ENCODE measurements at regions not wholly inside any gene's neighbourhood (a gene's known extent, or its start where the extent isn't known, plus 50 kb on each side); places are given as distances from the start of the nearest gene placed in this dataset.

DNA sequence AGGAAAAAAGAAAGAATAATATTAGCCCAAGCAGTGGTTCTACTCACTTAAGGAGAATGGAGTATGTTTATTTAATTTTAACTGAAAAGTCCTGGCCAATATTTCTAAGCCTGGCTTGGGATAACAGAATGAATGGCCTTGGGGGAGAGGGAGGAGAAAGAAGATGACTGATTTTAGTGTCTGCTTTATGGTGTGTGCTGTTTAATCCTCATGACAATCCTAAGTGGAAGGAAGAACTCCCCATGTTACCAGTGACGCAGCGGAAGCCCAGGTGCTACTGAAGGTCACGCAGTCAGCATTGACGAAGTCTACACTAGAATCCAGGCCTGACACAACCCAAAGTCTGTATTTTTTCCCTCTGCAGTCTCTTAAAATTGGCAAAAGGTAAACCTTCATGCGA is 50.5 kb downstream of the PALM2AKAP2 start:
- peaks cover 0 to 12% (median 3%) of the 10 kb centered on the region in 11 donors for H3K9me3 Mint-ChIP-seq

DNA sequence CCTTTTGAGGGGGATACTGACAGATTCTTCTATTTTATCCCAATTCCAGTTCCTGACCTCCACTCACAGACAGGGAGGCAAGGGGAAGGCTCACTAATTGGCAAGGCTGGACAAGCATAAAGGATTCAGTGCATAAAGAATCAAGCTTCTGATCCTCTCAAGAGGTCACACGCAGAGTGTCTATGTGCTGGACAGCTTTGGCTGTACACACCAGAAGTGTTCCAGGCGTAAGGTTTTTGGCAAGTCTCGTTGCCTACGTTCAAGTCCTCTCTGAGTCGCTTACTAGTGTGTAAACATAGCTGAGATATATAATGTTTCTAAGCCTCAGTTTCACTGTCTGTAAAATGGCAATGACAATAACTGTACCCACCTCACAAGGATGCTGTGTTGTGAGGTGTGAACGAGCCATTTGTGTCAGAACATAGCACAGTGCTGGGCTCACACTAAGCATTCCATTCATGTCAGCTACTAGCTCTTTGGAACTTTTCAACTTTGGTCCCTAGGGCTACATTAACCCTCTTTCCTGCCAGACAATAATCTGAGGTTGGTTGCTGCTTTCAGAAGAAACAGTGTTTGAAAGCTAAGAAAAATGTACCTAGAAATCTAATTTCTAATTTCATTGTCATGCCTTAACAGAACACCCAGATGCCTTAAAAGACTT is 52.1 kb downstream of the PALM2AKAP2 start:
- Mint-ChIP-seq H3K27ac (no peak overlapping the region), H3K4me3 (no peak overlapping the region), H3K9me3 (peaks cover 0 to 17% (median 4%) of the 10 kb centered on the region in 11 donors), H3K4me1 (no peaks in the 10 kb centered on the region), H3K36me3 (peaks cover 0 to 8% (median 0%) of the 10 kb centered on the region in 5 donors), H3K27me3 (peaks cover 9 to 27% (median 22%) of the 10 kb centered on the region in 5 donors)
- intact Hi-C loops (cut with micrococcal nuclease): no loop called here
- H3K4me3 ChIP-seq (ENCODE audit: low read length): no peak overlapping the region
- no peak overlapping the region for H3K27ac ChIP-seq (ENCODE audit: low read depth, low read length)
- POLR2A ChIA-PET: no interaction called here
- DNase-seq (no peak), ATAC-seq (no peak)
- no peaks in the 10 kb centered on the region for H3K36me3 ChIP-seq (ENCODE audit: control insufficient read depth in 2 of 3, insufficient read depth in 3 of 3, low read length in 3 of 3)
- H3K9me3 ChIP-seq (ENCODE audit: control insufficient read depth in 2 of 3, low read length in 3 of 3): no peaks in the 10 kb centered on the region
- H3K4me1 ChIP-seq (ENCODE audit: control insufficient read depth in 2 of 2, insufficient read depth in 2 of 2, low read length in 2 of 2): no peaks in the 10 kb centered on the region
- no peaks in the 10 kb centered on the region for H3K27me3 ChIP-seq (ENCODE audit: control insufficient read depth in 2 of 2, insufficient read depth in 2 of 2, low read length in 2 of 2)
- CTCF ChIA-PET: no interaction called here

More for the DNA sequence above, 50.5 kb downstream of the PALM2AKAP2 start:
- CTCF ChIA-PET: no interaction called here
- Mint-ChIP-seq H3K36me3 (no peaks in the 10 kb centered on the region), H3K4me3 (no peak overlapping the region), H3K27me3 (peaks cover 0 to 17% (median 11%) of the 10 kb centered on the region in 5 donors), H3K4me1 (no peaks in the 10 kb centered on the region), H3K27ac (no peak overlapping the region)
- DNase-seq (no peak), ATAC-seq (no peak)
- H3K27me3 ChIP-seq (ENCODE audit: control insufficient read depth in 2 of 2, insufficient read depth in 2 of 2, low read length in 2 of 2): no peaks in the 10 kb centered on the region
- H3K4me1 ChIP-seq (ENCODE audit: control insufficient read depth in 2 of 2, insufficient read depth in 2 of 2, low read length in 2 of 2): no peaks in the 10 kb centered on the region
- intact Hi-C loops (cut with micrococcal nuclease): no loop called here
- H3K27ac ChIP-seq (ENCODE audit: low read depth, low read length): no peak overlapping the region
- no peaks in the 10 kb centered on the region for H3K36me3 ChIP-seq (ENCODE audit: control insufficient read depth in 2 of 3, insufficient read depth in 3 of 3, low read length in 3 of 3)
- H3K9me3 ChIP-seq (ENCODE audit: control insufficient read depth in 2 of 3, low read length in 3 of 3): no peaks in the 10 kb centered on the region
- POLR2A ChIA-PET: no interaction called here
- no peak overlapping the region for H3K4me3 ChIP-seq (ENCODE audit: low read length)

DNA sequence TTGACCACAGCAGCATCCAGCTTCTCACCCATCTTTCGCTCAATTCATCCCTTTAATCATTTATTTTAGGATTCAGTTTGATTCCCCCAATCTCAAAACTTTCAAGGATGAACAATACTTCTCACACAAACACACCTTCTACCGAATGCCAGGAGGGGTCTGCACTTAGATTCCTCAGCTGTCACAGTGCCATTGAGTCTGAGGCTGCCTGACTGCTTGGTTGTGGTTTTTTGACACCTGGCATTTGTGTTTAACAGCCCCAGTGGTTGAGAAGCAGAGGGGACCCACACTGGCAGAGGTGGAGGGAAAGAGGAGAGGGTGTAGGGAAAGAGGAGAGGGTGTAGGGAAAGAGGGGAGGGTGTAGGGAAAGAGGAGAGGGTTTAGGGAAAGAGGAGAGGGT is 54.9 kb downstream of the PALM2AKAP2 start:
- Mint-ChIP-seq H3K9me3 (peaks cover 0 to 17% (median 4%) of the 10 kb centered on the region in 11 donors), H3K36me3 (peaks cover 0 to 8% (median 0%) of the 10 kb centered on the region in 5 donors), H3K4me1 (no peaks in the 10 kb centered on the region), H3K4me3 (no peak overlapping the region), H3K27me3 (peaks cover 12 to 34% (median 31%) of the 10 kb centered on the region in 5 donors), H3K27ac (no peak overlapping the region)
- no peaks in the 10 kb centered on the region for H3K27me3 ChIP-seq (ENCODE audit: control insufficient read depth in 2 of 2, insufficient read depth in 2 of 2, low read length in 2 of 2)
- ChIA-PET CTCF (no interaction called here), POLR2A (no interaction called here)
- intact Hi-C loops (cut with micrococcal nuclease): no loop called here
- H3K4me3 ChIP-seq (ENCODE audit: low read length): no peak overlapping the region
- H3K4me1 ChIP-seq (ENCODE audit: control insufficient read depth in 2 of 2, insufficient read depth in 2 of 2, low read length in 2 of 2): no peaks in the 10 kb centered on the region
- ATAC-seq (no peak), DNase-seq (no peak)
- no peaks in the 10 kb centered on the region for H3K36me3 ChIP-seq (ENCODE audit: control insufficient read depth in 2 of 3, insufficient read depth in 3 of 3, low read length in 3 of 3)
- H3K27ac ChIP-seq (ENCODE audit: low read depth, low read length): no peak overlapping the region
- no peaks in the 10 kb centered on the region for H3K9me3 ChIP-seq (ENCODE audit: control insufficient read depth in 2 of 3, low read length in 3 of 3)

DNA sequence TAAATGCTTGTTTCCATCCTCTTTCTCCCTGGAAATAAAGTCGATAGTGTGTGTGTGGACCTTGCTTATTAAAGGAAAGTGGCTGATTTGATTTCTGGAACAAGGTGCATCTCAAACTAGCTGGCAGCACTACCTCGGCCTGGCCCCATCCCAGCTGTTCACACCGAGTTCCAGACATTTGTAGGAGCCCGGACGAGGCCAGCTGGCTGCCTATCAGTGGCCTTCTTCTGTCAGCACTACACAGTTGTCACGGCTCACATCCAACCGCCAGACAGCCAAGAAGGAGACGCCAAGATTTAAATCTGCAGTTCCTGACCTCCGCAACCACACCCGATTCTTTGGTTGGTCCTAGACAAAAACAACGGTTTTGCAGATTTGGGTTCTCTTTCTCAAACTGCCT is 63.6 kb downstream of the PALM2AKAP2 start:
- Histone ChIP-seq H3K27ac (ENCODE audit: low read depth, low read length) (no peak overlapping the region), H3K4me3 (ENCODE audit: low read length) (no peak overlapping the region), H3K9me3 (ENCODE audit: control insufficient read depth in 2 of 3, low read length in 3 of 3) (no peaks in the 10 kb centered on the region), H3K4me1 (ENCODE audit: control insufficient read depth in 2 of 2, insufficient read depth in 2 of 2, low read length in 2 of 2) (no peaks in the 10 kb centered on the region), H3K27me3 (ENCODE audit: control insufficient read depth in 2 of 2, insufficient read depth in 2 of 2, low read length in 2 of 2) (no peaks in the 10 kb centered on the region), H3K36me3 (ENCODE audit: control insufficient read depth in 2 of 3, insufficient read depth in 3 of 3, low read length in 3 of 3) (no peaks in the 10 kb centered on the region)
- peaks cover 0 to 15% (median 7%) of the 10 kb centered on the region in 5 donors for H3K27me3 Mint-ChIP-seq
- CTCF ChIA-PET: no interaction called here
- intact Hi-C loops (cut with micrococcal nuclease): no loop called here
- DNase-seq (no peak), ATAC-seq (no peak)
- no peaks in the 10 kb centered on the region for H3K4me1 Mint-ChIP-seq
- no peak overlapping the region for H3K4me3 Mint-ChIP-seq
- H3K9me3 Mint-ChIP-seq: peaks cover 0 to 3% (median 0%) of the 10 kb centered on the region in 11 donors
- H3K36me3 Mint-ChIP-seq: no peaks in the 10 kb centered on the region
- POLR2A ChIA-PET: no interaction called here
- no peak overlapping the region for H3K27ac Mint-ChIP-seq

DNA sequence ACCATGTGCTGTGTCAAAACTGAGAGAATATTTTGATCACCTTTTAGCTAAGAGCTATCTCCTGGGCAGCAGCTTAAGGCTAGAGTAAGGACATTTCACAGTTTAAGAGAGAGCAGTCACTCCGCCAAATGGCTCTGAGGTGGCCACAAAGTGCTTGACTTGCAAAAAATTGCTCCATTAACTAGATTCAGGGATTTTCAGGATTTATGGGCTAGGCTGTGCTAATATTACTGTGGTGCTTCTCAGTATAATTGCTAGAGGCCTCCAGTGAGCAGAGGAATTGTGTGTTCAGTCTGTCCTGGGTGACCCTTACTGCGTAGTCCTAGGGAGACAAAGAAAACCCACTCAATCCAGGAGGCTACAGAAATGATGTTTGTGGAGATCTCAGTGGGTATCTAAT is 65.2 kb downstream of the PALM2AKAP2 start:
- H3K9me3 Mint-ChIP-seq: peaks cover 0 to 3% (median 0%) of the 10 kb centered on the region in 11 donors
- Histone ChIP-seq H3K27me3 (ENCODE audit: control insufficient read depth in 2 of 2, insufficient read depth in 2 of 2, low read length in 2 of 2) (no peaks in the 10 kb centered on the region), H3K9me3 (ENCODE audit: control insufficient read depth in 2 of 3, low read length in 3 of 3) (no peaks in the 10 kb centered on the region), H3K36me3 (ENCODE audit: control insufficient read depth in 2 of 3, insufficient read depth in 3 of 3, low read length in 3 of 3) (no peaks in the 10 kb centered on the region), H3K27ac (ENCODE audit: low read depth, low read length) (no peak overlapping the region), H3K4me3 (ENCODE audit: low read length) (no peak overlapping the region), H3K4me1 (ENCODE audit: control insufficient read depth in 2 of 2, insufficient read depth in 2 of 2, low read length in 2 of 2) (no peaks in the 10 kb centered on the region)
- CTCF ChIA-PET: no interaction called here
- no peaks in the 10 kb centered on the region for H3K4me1 Mint-ChIP-seq
- H3K36me3 Mint-ChIP-seq: no peaks in the 10 kb centered on the region
- ATAC-seq (no peak), DNase-seq (no peak)
- no peak overlapping the region for H3K27ac Mint-ChIP-seq
- H3K4me3 Mint-ChIP-seq: no peak overlapping the region
- peaks cover 0 to 7% (median 4%) of the 10 kb centered on the region in 5 donors for H3K27me3 Mint-ChIP-seq
- intact Hi-C loops (cut with micrococcal nuclease): no loop called here
- POLR2A ChIA-PET: no interaction called here

DNA sequence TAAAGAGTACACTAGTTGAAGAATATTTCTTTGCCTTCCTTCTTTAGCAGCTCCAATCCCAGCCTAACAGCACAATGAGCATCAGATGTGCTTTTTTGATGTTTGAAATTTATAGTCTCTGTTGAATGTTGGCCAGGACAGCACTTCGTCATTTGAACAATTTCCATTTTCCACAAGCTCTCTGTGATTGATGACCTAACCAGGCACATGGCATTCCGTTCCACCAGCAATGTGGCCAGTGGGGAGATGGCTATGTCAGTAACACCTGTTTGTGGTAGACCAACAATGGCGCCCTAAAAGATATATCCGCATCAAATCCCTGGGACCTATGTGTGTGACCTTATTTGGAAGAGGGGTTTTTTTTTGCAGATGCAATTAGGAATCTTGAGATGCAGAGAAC is 66.8 kb downstream of the PALM2AKAP2 start:
- Mint-ChIP-seq H3K4me3 (no peak overlapping the region), H3K4me1 (no peaks in the 10 kb centered on the region), H3K27me3 (peaks cover 0 to 7% (median 0%) of the 10 kb centered on the region in 5 donors), H3K36me3 (no peaks in the 10 kb centered on the region), H3K27ac (no peak overlapping the region), H3K9me3 (peaks cover 0 to 5% (median 2%) of the 10 kb centered on the region in 11 donors)
- intact Hi-C loops (cut with micrococcal nuclease): no loop called here
- DNase-seq (no peak), ATAC-seq (no peak)
- Histone ChIP-seq H3K9me3 (ENCODE audit: control insufficient read depth in 2 of 3, low read length in 3 of 3) (no peaks in the 10 kb centered on the region), H3K4me1 (ENCODE audit: control insufficient read depth in 2 of 2, insufficient read depth in 2 of 2, low read length in 2 of 2) (no peaks in the 10 kb centered on the region), H3K27me3 (ENCODE audit: control insufficient read depth in 2 of 2, insufficient read depth in 2 of 2, low read length in 2 of 2) (no peaks in the 10 kb centered on the region), H3K27ac (ENCODE audit: low read depth, low read length) (no peak overlapping the region), H3K4me3 (ENCODE audit: low read length) (no peak overlapping the region), H3K36me3 (ENCODE audit: control insufficient read depth in 2 of 3, insufficient read depth in 3 of 3, low read length in 3 of 3) (no peaks in the 10 kb centered on the region)
- CTCF ChIA-PET: no interaction called here
- POLR2A ChIA-PET: no interaction called here

DNA sequence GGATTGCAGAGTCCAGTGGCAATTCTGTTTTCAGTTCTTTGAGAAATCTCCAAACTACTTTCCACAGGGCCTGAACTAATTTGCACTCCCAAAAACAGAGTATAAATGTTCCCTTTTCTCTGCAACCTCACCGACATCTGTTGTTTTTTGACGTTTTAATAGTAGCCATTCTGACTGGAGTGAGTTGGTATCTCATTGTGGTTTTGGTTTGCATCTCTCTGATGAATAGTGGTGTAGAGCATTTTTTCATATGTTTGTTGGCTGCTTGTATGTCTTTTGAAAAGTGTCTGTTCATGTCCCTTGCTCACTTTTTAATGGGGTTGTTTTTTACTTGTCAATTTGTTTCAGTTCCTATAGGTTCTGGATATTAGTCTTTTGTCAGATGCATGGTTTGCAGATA is 72.6 kb downstream of the PALM2AKAP2 start:
- CTCF ChIA-PET: no interaction called here
- Mint-ChIP-seq H3K9me3 (peaks cover 0 to 7% (median 2%) of the 10 kb centered on the region in 11 donors), H3K27ac (no peak overlapping the region), H3K4me3 (no peak overlapping the region), H3K36me3 (no peaks in the 10 kb centered on the region), H3K4me1 (no peaks in the 10 kb centered on the region), H3K27me3 (peaks cover 4 to 24% (median 17%) of the 10 kb centered on the region in 5 donors)
- intact Hi-C loops (cut with micrococcal nuclease): no loop called here
- Histone ChIP-seq H3K4me3 (ENCODE audit: low read length) (no peak overlapping the region), H3K36me3 (ENCODE audit: control insufficient read depth in 2 of 3, insufficient read depth in 3 of 3, low read length in 3 of 3) (no peaks in the 10 kb centered on the region), H3K9me3 (ENCODE audit: control insufficient read depth in 2 of 3, low read length in 3 of 3) (no peaks in the 10 kb centered on the region), H3K4me1 (ENCODE audit: control insufficient read depth in 2 of 2, insufficient read depth in 2 of 2, low read length in 2 of 2) (no peaks in the 10 kb centered on the region), H3K27ac (ENCODE audit: low read depth, low read length) (no peak overlapping the region), H3K27me3 (ENCODE audit: control insufficient read depth in 2 of 2, insufficient read depth in 2 of 2, low read length in 2 of 2) (no peaks in the 10 kb centered on the region)
- DNase-seq: no peak
- ATAC-seq: no peak
- POLR2A ChIA-PET: no interaction called here

Data from naive thymus-derived CD4-positive, alpha-beta T cell (primary cell).